ENCODE measurements at regions not wholly inside any gene's neighbourhood (a gene's known extent, or its start where the extent isn't known, plus 50 kb on each side); places are given as distances from the start of the nearest gene placed in this dataset.

DNA sequence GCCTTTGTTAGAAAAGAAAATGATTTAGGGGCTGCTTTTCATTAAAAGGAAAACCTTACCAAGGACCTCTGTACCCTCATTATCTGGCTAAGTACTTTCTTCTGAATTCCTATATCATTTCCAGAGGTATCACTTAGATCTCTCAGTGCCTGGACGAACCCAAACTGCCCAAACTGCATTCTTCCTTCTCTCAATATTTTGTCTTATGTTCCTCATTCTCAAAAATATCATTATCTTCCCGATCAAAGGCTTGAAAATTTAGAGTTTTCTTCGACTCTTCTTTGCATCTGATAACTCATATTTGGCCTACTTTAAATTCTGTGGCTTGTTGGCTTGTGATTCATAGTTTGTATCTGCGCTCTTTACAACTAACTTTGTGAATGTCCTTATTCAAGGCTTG lies 136.7 kb upstream of the TAF11L2 start:
- TF ChIP-seq, protein P1, sequence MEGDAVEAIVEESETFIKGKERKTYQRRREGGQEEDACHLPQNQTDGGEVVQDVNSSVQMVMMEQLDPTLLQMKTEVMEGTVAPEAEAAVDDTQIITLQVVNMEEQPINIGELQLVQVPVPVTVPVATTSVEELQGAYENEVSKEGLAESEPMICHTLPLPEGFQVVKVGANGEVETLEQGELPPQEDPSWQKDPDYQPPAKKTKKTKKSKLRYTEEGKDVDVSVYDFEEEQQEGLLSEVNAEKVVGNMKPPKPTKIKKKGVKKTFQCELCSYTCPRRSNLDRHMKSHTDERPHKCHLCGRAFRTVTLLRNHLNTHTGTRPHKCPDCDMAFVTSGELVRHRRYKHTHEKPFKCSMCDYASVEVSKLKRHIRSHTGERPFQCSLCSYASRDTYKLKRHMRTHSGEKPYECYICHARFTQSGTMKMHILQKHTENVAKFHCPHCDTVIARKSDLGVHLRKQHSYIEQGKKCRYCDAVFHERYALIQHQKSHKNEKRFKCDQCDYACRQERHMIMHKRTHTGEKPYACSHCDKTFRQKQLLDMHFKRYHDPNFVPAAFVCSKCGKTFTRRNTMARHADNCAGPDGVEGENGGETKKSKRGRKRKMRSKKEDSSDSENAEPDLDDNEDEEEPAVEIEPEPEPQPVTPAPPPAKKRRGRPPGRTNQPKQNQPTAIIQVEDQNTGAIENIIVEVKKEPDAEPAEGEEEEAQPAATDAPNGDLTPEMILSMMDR (conservative IDR thresholded peaks at IDR 0.05; ENCODE audit: low read depth, low read length), result no peak
- no peak for TF ChIP-seq EZH2 (IDR thresholded peaks at IDR 0.05; ENCODE audit: borderline replicate concordance, low read depth, low read length, poor library complexity, severe bottlenecking)
